SK-N-MC (cell line): ENCODE measurements at regions not wholly inside any gene's neighbourhood (a gene's known extent, or its start where the extent isn't known, plus 50 kb on each side); places are given as distances from the start of the nearest gene placed in this dataset.

Experiments used
- EZH2 ChIP-seq: fragments of 200-600 bp; sonication (generic); IDR thresholded peaks from one replicate; pipeline ENCODE4 v1.6.1; 2017; ENCODE audit warnings: antibody characterized with exemption
- POLR2AphosphoS5 ChIP-seq: IDR thresholded peaks from 2 replicates; pipeline ENCODE4 v1.6.1; 2012; ENCODE audit warnings: mild to moderate bottlenecking, low read depth, low read length, borderline replicate concordance

- no peak for TF ChIP-seq EZH2
- no peak for TF ChIP-seq POLR2AphosphoS5
These were observed 454.6 kb downstream of the CETN3 start for GRCh38 chr5:89954916-89955315.
